ENCODE measurements at regions not wholly inside any gene's neighbourhood (a gene's known extent, or its start where the extent isn't known, plus 50 kb on each side); places are given as distances from the start of the nearest gene placed in this dataset.
A peak's percentile ranks its signal among the peaks of the same experiment; 100 is the strongest.

DNA sequence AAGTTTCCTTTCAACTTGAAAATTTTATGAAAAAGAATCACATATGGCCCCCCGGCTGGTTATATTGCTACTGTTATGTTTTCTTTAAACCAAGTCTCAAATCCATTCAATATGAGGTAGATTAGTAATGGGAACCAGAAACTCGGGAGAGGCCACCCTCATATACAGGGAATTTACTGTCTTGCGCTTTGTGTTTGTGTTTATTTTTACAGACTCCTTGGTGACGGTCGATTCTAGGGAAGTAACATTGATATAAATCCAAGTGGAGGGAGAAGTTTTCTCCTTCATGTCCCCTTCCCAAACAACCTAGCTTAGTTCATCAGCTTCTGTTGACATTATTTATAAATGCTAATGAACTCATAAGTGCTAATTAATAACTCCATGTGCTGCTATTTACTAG, 163.5 kb upstream of the LMO4 start:
- Mint-ChIP-seq H3K27ac (no peak overlapping the region), H3K4me3 (no peak overlapping the region), H3K4me1 (no peaks in the 10 kb centered on the region), H3K36me3 (no peaks in the 10 kb centered on the region), H3K27me3 (peaks cover 14 to 30% (median 18%) of the 10 kb centered on the region in 3 donors), H3K9me3 (no peaks in the 10 kb centered on the region)
- no peak for DNase-seq
- no peak for ATAC-seq (ENCODE audit: low read depth in 2 of 2)

DNA sequence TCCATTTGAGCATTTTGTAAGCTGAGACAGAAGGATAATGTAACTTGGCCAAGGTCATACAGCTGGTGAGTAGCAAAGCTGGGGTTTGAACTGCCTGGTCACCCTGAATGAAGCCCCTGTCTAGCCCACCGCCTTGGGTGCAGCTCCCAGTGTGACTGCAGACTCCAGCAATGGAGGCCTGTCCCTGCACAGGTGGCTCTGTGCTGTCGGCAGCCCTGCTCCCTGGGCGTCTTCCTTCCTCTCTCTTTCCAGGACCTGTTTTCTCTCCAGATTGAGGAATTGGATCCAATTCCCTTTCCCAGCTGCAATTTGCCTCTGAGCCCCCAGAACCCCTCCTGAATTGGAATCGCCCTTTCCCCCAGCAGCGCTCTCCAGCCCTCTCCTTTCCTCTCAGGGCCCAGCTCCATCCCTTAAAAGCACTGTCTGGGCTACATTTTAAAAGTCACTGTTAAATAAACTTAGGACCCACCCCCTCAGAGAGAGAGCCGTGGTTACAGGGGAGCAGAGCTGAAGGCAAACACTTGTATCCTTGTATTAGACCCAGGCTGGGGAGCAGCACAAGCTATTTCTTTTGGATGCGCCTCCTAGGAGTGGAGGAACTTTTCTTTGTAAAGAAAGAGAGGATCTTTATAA, 161.4 kb upstream of the LMO4 start:
- Mint-ChIP-seq H3K4me3 (no peak overlapping the region), H3K36me3 (no peaks in the 10 kb centered on the region), H3K27me3 (peaks cover 17 to 30% (median 22%) of the 10 kb centered on the region in 3 donors), H3K4me1 (no peaks in the 10 kb centered on the region), H3K27ac (no peak overlapping the region), H3K9me3 (no peaks in the 10 kb centered on the region)
- no peak for DNase-seq
- ATAC-seq (ENCODE audit: low read depth in 2 of 2) = no peak

DNA sequence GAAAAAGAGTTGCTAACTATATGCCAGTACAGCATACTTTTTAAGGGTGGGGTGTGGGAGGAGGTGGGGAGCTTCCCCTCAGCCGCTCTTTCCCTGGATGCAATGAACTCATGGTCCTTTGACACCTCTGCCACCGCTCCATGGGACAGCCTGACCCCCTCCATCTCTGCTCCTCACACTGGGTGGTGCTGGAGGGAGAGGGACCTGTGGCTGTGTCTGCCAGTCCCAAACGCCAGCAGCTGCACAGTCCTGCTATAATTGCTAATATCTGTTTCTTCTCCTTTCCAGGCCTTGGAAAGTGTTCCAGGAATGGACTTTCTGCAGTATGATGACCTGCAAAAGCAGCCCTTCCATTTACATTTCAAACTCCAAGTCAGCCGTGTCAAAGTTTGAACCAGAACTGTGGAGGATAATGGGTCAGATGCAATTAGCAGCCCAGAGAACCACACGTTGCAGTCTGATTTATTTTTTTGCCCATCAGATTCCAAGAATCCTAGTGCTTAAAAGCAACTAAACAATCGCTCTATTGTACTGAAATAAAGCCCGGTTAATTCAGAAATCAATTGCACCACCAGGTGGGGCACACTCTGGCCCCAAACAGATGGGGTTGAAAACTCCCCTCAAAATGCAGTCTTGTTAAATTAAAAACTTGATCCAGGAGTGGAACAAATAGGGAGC, 160.7 kb upstream of the LMO4 start:
- no peaks in the 10 kb centered on the region for H3K36me3 Mint-ChIP-seq
- no peak for DNase-seq
- no peak overlapping the region for H3K4me3 Mint-ChIP-seq
- no peak for ATAC-seq (ENCODE audit: low read depth in 2 of 2)
- peaks cover 18 to 37% (median 27%) of the 10 kb centered on the region in 3 donors for H3K27me3 Mint-ChIP-seq
- no peaks in the 10 kb centered on the region for H3K4me1 Mint-ChIP-seq
- no peak overlapping the region for H3K27ac Mint-ChIP-seq
- no peaks in the 10 kb centered on the region for H3K9me3 Mint-ChIP-seq

DNA sequence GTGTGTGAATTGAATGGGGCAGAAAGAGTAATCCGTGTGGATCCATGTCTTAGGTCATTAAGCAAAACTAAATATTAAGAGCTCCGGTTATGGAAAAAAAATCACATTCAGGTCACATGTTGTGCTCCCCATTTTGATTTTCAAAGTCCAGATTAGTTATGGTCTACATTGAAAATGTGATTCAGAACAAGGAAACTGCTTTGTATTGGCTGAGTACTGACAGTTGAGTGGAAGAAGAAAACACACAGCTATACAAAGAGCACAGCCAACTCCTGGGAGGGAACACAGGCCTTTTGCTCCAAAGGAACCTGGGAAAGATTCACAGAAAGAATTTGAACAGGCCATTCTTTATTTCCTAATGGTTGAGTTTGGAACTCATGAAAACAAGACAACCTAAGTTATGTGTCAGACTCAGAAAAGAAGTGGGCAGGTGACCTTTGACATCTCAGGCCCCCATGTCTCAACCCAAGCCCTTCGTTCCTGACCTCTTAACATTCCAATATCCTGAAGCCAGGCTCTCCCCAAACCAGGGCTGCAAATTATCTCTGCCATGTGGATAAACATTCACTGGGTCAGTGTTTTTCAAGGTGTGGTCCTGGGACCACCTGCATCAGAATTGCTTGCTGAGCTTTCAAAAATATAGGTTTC, 159.3 kb upstream of the LMO4 start:
- H3K9me3 Mint-ChIP-seq = no peaks in the 10 kb centered on the region
- DNase-seq (no peak), ATAC-seq (ENCODE audit: low read depth in 2 of 2) (no peak)
- no peaks in the 10 kb centered on the region for H3K36me3 Mint-ChIP-seq
- no peak overlapping the region for H3K27ac Mint-ChIP-seq
- H3K4me3 Mint-ChIP-seq = no peak overlapping the region
- H3K4me1 Mint-ChIP-seq = no peaks in the 10 kb centered on the region
- peaks cover 24 to 48% (median 30%) of the 10 kb centered on the region in 3 donors for H3K27me3 Mint-ChIP-seq

- Mint-ChIP-seq H3K36me3 (no peaks in the 10 kb centered on the region), H3K27ac (no peak overlapping the region), H3K4me1 (no peaks in the 10 kb centered on the region), H3K9me3 (peaks cover 0 to 4% (median 0%) of the 10 kb centered on the region in 7 donors), H3K27me3 (peaks cover 30 to 44% (median 31%) of the 10 kb centered on the region in 3 donors), H3K4me3 (no peak overlapping the region)
- ATAC-seq (ENCODE audit: low read depth in 2 of 2) (no peak), DNase-seq (no peak)
These were observed 158.5 kb upstream of the LMO4 start for GRCh38 chr1:87170157-87170556.

GRCh38 chr1:87170931-87171598, 157.6 kb upstream of the LMO4 start:
- Mint-ChIP-seq H3K9me3 (peaks cover 0 to 5% (median 0%) of the 10 kb centered on the region in 7 donors), H3K4me3 (no peak overlapping the region), H3K27ac (no peak overlapping the region), H3K27me3 (peaks cover 27 to 41% (median 39%) of the 10 kb centered on the region in 3 donors), H3K36me3 (no peaks in the 10 kb centered on the region), H3K4me1 (peaks cover 3 to 4% (median 4%) of the 10 kb centered on the region in 3 donors)
- DNase-seq = no peak
- ATAC-seq (ENCODE audit: low read depth in 2 of 2) = no peak

GRCh38 chr1:87173231-87173630, 155.4 kb upstream of the LMO4 start:
- no peaks in the 10 kb centered on the region for H3K36me3 Mint-ChIP-seq

DNA sequence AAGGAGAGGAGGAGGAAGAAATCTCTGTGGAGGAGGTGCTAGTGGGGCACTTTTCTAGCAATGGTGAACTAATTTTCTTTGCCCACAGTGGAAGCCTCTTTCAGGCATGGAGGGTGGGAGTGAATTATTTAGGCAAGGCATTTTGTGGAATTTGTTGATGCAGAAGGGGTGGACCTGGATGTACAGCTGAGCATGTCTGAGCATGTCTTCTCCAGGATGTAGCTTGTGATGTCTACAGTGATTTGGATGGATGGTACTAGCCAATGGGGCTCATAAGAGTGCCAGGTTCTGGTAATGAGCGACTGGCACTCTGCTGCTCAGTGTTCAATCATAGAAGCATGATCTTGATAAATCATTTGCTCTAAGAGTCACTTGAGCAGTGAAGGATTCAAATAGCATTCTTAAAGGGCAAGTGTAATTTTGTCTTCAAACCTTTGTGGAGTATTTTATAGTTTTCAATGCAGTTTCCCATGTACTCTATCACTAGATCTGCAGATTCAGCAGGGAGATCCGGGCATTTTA, 153.9 kb upstream of the LMO4 start:
- Mint-ChIP-seq H3K27me3 (peaks cover 18 to 46% (median 35%) of the 10 kb centered on the region in 3 donors), H3K4me1 (peaks cover 11 to 16% (median 15%) of the 10 kb centered on the region in 3 donors), H3K27ac (no peak overlapping the region), H3K4me3 (no peak overlapping the region), H3K9me3 (peaks cover 0 to 5% (median 0%) of the 10 kb centered on the region in 7 donors), H3K36me3 (no peaks in the 10 kb centered on the region)
- no peak for ATAC-seq (ENCODE audit: low read depth in 2 of 2)
- DNase-seq = no peak

More at GRCh38 chr1:87173231-87173630, 155.4 kb upstream of the LMO4 start:
- peaks cover 20 to 46% (median 35%) of the 10 kb centered on the region in 3 donors for H3K27me3 Mint-ChIP-seq
- H3K4me1 Mint-ChIP-seq = peaks cover 11 to 14% (median 14%) of the 10 kb centered on the region in 3 donors
- DNase-seq (no peak), ATAC-seq (ENCODE audit: low read depth in 2 of 2) (no peak)
- peaks cover 0 to 5% (median 0%) of the 10 kb centered on the region in 7 donors for H3K9me3 Mint-ChIP-seq
- H3K4me3 Mint-ChIP-seq = no peak overlapping the region
- H3K27ac Mint-ChIP-seq = no peak overlapping the region

GRCh38 chr1:87176087-87176486, 152.6 kb upstream of the LMO4 start:
- Mint-ChIP-seq H3K36me3 (no peaks in the 10 kb centered on the region), H3K9me3 (peaks cover 0 to 5% (median 0%) of the 10 kb centered on the region in 7 donors), H3K4me1 (peaks cover 11 to 19% (median 18%) of the 10 kb centered on the region in 3 donors), H3K27ac (peak overlapping the region in 1 of 6 donors; percentile 84), H3K4me3 (peak overlapping the region in 1 of 8 donors; percentile 38), H3K27me3 (peaks cover 24 to 42% (median 35%) of the 10 kb centered on the region in 3 donors)
- ATAC-seq (ENCODE audit: low read depth in 2 of 2) (peak; percentile 58 to 66), DNase-seq (no peak)

DNA sequence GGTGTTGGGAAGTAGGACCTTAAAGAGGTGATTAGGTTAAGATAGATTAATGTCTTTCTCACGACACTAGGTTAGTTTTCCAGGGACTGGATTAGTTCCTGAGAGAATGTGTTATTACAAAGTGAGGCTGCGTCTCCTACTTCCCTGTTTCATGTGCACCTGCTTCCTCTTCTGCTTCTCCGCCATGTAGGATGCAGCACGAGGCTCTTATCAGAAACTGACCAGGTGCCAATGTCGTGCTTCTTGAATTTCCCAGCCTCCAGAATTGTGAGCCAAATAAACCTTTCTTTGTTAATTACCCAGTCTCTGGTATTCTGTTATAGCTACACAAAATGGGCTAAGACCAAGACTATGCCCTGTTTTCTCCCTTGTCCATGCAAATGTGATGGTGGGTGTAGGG, 152.2 kb upstream of the LMO4 start:
- H3K27ac Mint-ChIP-seq = no peak overlapping the region
- no peak overlapping the region for H3K4me3 Mint-ChIP-seq
- H3K9me3 Mint-ChIP-seq = peaks cover 0 to 5% (median 0%) of the 10 kb centered on the region in 7 donors
- H3K27me3 Mint-ChIP-seq = peaks cover 20 to 46% (median 37%) of the 10 kb centered on the region in 3 donors
- peak in 1 of 2 donors; percentile 40 for ATAC-seq (ENCODE audit: low read depth in 2 of 2)
- DNase-seq = no peak
- peaks cover 11 to 19% (median 18%) of the 10 kb centered on the region in 3 donors for H3K4me1 Mint-ChIP-seq
- no peaks in the 10 kb centered on the region for H3K36me3 Mint-ChIP-seq

DNA sequence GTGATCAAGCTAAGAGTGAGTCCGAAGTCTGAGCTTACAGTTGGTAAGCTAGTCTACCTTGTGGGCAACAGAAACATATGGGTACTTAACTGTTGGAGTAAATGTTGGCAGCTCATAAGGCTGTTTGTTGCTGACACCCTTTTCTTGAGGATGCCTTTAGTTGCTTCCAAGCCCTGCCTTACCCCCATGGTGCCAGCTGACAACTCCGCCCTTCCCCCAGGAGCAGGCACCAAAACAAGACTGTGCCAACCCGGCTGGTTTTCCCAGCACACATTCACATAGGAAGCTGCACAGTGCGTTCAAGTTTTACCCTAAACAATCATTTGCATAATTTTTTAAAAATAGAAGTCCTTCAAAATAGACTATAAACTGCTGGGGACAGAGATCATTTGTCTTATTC, 150.2 kb upstream of the LMO4 start:
- Mint-ChIP-seq H3K9me3 (peaks cover 0 to 5% (median 0%) of the 10 kb centered on the region in 7 donors), H3K36me3 (no peaks in the 10 kb centered on the region), H3K27ac (peak overlapping the region in 1 of 6 donors; percentile 24), H3K27me3 (peaks cover 15 to 51% (median 41%) of the 10 kb centered on the region in 3 donors), H3K4me3 (no peak overlapping the region), H3K4me1 (peaks cover 11 to 19% (median 18%) of the 10 kb centered on the region in 3 donors)
- ATAC-seq (ENCODE audit: low read depth in 2 of 2) (no peak), DNase-seq (no peak)

- Mint-ChIP-seq H3K27me3 (peaks cover 17 to 51% (median 41%) of the 10 kb centered on the region in 3 donors), H3K36me3 (no peaks in the 10 kb centered on the region), H3K27ac (no peak overlapping the region), H3K4me1 (peaks cover 11 to 19% (median 18%) of the 10 kb centered on the region in 3 donors), H3K4me3 (no peak overlapping the region), H3K9me3 (peaks cover 0 to 5% (median 0%) of the 10 kb centered on the region in 7 donors)
- ATAC-seq (ENCODE audit: low read depth in 2 of 2) = no peak
- DNase-seq = no peak
These were observed 149.4 kb upstream of the LMO4 start for GRCh38 chr1:87179076-87179810.

Data from naive B cell (primary cell).